Uterus (tissue), 2 donors: ENCODE measurements at regions not wholly inside any gene's neighbourhood (a gene's known extent, or its start where the extent isn't known, plus 50 kb on each side); places are given as distances from the start of the nearest gene placed in this dataset.

Source experiments
- CTCF ChIP-seq, 4 experiments: fragments of 200-600 bp in 2 of 4; fragments of 450-650 bp in 2 of 4; sonication (generic) in 2 of 4; IDR thresholded peaks; one replicate each; pipeline ENCODE4 v1.5.1; 2016 to 2019; ENCODE audit warnings: antibody characterized with exemption in 4 of 4, mild to moderate bottlenecking in 2 of 4, moderate library complexity in 1 of 4
- POLR2A ChIP-seq, 2 donors: fragments of 450-650 bp; IDR thresholded peaks; one replicate each; pipeline ENCODE4 v1.6.1; 2016; ENCODE audit warnings: antibody characterized with exemption in 2 of 2, mild to moderate bottlenecking in 1 of 2, moderate library complexity in 1 of 2

- TF ChIP-seq CTCF (IDR thresholded peaks at IDR 0.05) (no peak), POLR2A (IDR thresholded peaks at IDR 0.05) (no peak)
These were observed 126.7 kb upstream of the COPS8 start for GRCh38 chr2:236959036-236959435.
